Breast epithelium (tissue), 3 donors: ENCODE measurements at regions not wholly inside any gene's neighbourhood (a gene's known extent, or its start where the extent isn't known, plus 50 kb on each side); places are given as distances from the start of the nearest gene placed in this dataset.

ENCODE experiments used
- CTCF ChIP-seq, 3 donors: fragments of 450-650 bp; IDR thresholded peaks; one replicate each; pipeline ENCODE4 v1.5.1; 2016 to 2017; ENCODE audit warnings: antibody characterized with exemption in 3 of 3, mild to moderate bottlenecking in 3 of 3, moderate library complexity in 3 of 3
- POLR2A ChIP-seq: fragments of 450-650 bp; IDR thresholded peaks from one replicate; pipeline ENCODE4 v1.6.1; 2016; ENCODE audit warnings: antibody characterized with exemption, mild to moderate bottlenecking, moderate library complexity
- POLR2AphosphoS5 ChIP-seq, 3 donors: sonication (generic); formaldehyde crosslinking; IDR thresholded peaks; one replicate each; pipeline ENCODE4 v1.6.1; 2017; ENCODE audit warnings: antibody characterized with exemption in 3 of 3

GRCh38 chrX:20665481-20665880 lies 398.8 kb upstream of the RPS6KA3 start:
- TF ChIP-seq CTCF (IDR thresholded peaks at IDR 0.05): no peak
- TF ChIP-seq POLR2AphosphoS5 (IDR thresholded peaks at IDR 0.05): no peak
- no peak for TF ChIP-seq POLR2A
